Spinal cord (tissue), 9 donors: ENCODE measurements at regions not wholly inside any gene's neighbourhood (a gene's known extent, or its start where the extent isn't known, plus 50 kb on each side); places are given as distances from the start of the nearest gene placed in this dataset.

ENCODE experiments used
- DNase-seq, 6 donors: peaks; one replicate each; pipeline versions ENCODE4 v3.0.0 to v3.0.0-alpha.2; 2013 to 2015; ENCODE audit warnings: low spot score in 6 of 6, low read depth in 4 of 6
- H3K27ac ChIP-seq: one replicate; pipeline ENCODE4 v1.5.1; 2013; ENCODE audit warnings: low read depth, low read length, control low read depth
- H3K27me3 ChIP-seq: one replicate; pipeline ENCODE4 v1.6.1; 2013; ENCODE audit warnings: low read length; ENCODE audit not compliant: control insufficient read depth, insufficient read depth
- H3K36me3 ChIP-seq: one replicate; pipeline ENCODE4 v1.6.1; 2013; ENCODE audit warnings: low read length; ENCODE audit not compliant: control insufficient read depth, insufficient read depth
- H3K4me1 ChIP-seq: one replicate; pipeline ENCODE4 v1.6.1; 2013; ENCODE audit warnings: low read length; ENCODE audit not compliant: control insufficient read depth, insufficient read depth
- H3K4me3 ChIP-seq: one replicate; pipeline ENCODE4 v1.5.1; 2013; ENCODE audit warnings: low read depth, low read length, control low read depth
- H3K9me3 ChIP-seq: one replicate; pipeline ENCODE4 v1.6.1; 2013; ENCODE audit warnings: low read length; ENCODE audit not compliant: control insufficient read depth, insufficient read depth
- WGBS: methylation state at CpG from one replicate; pipeline ENCODE4 v1.1.5; 2013; ENCODE audit warnings: missing lambda C conversion rate; ENCODE audit not compliant: insufficient coverage; 5-methylcytosine and 5-hydroxymethylcytosine counted together
- donor health status: healthy.

GRCh38 chr2:2822143-2822542 is 491.1 kb upstream of the MYT1L start:
- Histone ChIP-seq H3K27me3 (no peaks in the 10 kb centered on the region), H3K36me3 (no peaks in the 10 kb centered on the region), H3K4me1 (peaks cover 12% of the 10 kb centered on the region), H3K4me3 (no peak overlapping the region), H3K9me3 (peaks cover 2% of the 10 kb centered on the region), H3K27ac (no peak overlapping the region)
- DNase-seq: no peak
- 89% methylated on average over 1 of the region's 1 CpG for WGBS

- DNase-seq: no peak
- Histone ChIP-seq H3K4me3 (no peak overlapping the region), H3K36me3 (no peaks in the 10 kb centered on the region), H3K27me3 (no peaks in the 10 kb centered on the region), H3K4me1 (no peaks in the 10 kb centered on the region), H3K27ac (no peak overlapping the region), H3K9me3 (peaks cover 3% of the 10 kb centered on the region)
- WGBS: 71% methylated on average over 2 of the region's 2 CpGs
Observed at GRCh38 chr2:2812648-2813047, 481.6 kb upstream of the MYT1L start.

GRCh38 chr2:2812117-2812516 is 481.0 kb upstream of the MYT1L start:
- no peak overlapping the region for H3K4me3 ChIP-seq
- DNase-seq: no peak
- no peaks in the 10 kb centered on the region for H3K4me1 ChIP-seq
- H3K27me3 ChIP-seq: no peaks in the 10 kb centered on the region
- no peaks in the 10 kb centered on the region for H3K36me3 ChIP-seq
- no peak overlapping the region for H3K27ac ChIP-seq
- H3K9me3 ChIP-seq: peaks cover 3% of the 10 kb centered on the region
- 100% methylated on average over 2 of the region's 3 CpGs for WGBS

- H3K36me3 ChIP-seq: no peaks in the 10 kb centered on the region
- H3K27ac ChIP-seq: no peak overlapping the region
- H3K4me1 ChIP-seq: no peaks in the 10 kb centered on the region
- H3K27me3 ChIP-seq: no peaks in the 10 kb centered on the region
- 56% methylated on average over 4 of the region's 6 CpGs for WGBS
- peaks cover 3% of the 10 kb centered on the region for H3K9me3 ChIP-seq
- DNase-seq: no peak
- no peak overlapping the region for H3K4me3 ChIP-seq
Observed at GRCh38 chr2:2810504-2810903, 479.4 kb upstream of the MYT1L start.

GRCh38 chr2:2809771-2810170 is 478.7 kb upstream of the MYT1L start:
- no peaks in the 10 kb centered on the region for H3K36me3 ChIP-seq
- no peaks in the 10 kb centered on the region for H3K4me1 ChIP-seq
- H3K27ac ChIP-seq: no peak overlapping the region
- no peak for DNase-seq
- no peaks in the 10 kb centered on the region for H3K27me3 ChIP-seq
- no peak overlapping the region for H3K4me3 ChIP-seq
- peaks cover 3% of the 10 kb centered on the region for H3K9me3 ChIP-seq
- 90% methylated on average over 6 of the region's 7 CpGs for WGBS

- Histone ChIP-seq H3K4me3 (no peak overlapping the region), H3K9me3 (no peaks in the 10 kb centered on the region), H3K27ac (no peak overlapping the region), H3K36me3 (no peaks in the 10 kb centered on the region), H3K27me3 (no peaks in the 10 kb centered on the region), H3K4me1 (no peaks in the 10 kb centered on the region)
- DNase-seq: no peak
- 74% methylated on average over 5 of the region's 7 CpGs for WGBS
Observed at GRCh38 chr2:2808551-2809058, 477.5 kb upstream of the MYT1L start.

- 91% methylated on average over 7 of the region's 7 CpGs for WGBS
Observed at GRCh38 chr2:2806711-2807110, 475.6 kb upstream of the MYT1L start.

GRCh38 chr2:2805263-2805662 is 474.2 kb upstream of the MYT1L start:
- Histone ChIP-seq H3K27me3 (no peaks in the 10 kb centered on the region), H3K9me3 (peaks cover 4% of the 10 kb centered on the region), H3K4me1 (no peaks in the 10 kb centered on the region), H3K36me3 (no peaks in the 10 kb centered on the region), H3K27ac (no peak overlapping the region), H3K4me3 (no peak overlapping the region)
- WGBS: 96% methylated on average over 5 of the region's 5 CpGs
- DNase-seq: no peak

More at GRCh38 chr2:2806711-2807110, 475.6 kb upstream of the MYT1L start:
- Histone ChIP-seq H3K4me3 (no peak overlapping the region), H3K36me3 (no peaks in the 10 kb centered on the region), H3K27ac (no peak overlapping the region), H3K27me3 (no peaks in the 10 kb centered on the region), H3K4me1 (no peaks in the 10 kb centered on the region), H3K9me3 (peaks cover 4% of the 10 kb centered on the region)
- no peak for DNase-seq

- H3K27ac ChIP-seq: no peak overlapping the region
- H3K9me3 ChIP-seq: peaks cover 4% of the 10 kb centered on the region
- no peak for DNase-seq
- H3K4me1 ChIP-seq: no peaks in the 10 kb centered on the region
- H3K4me3 ChIP-seq: no peak overlapping the region
- no peaks in the 10 kb centered on the region for H3K27me3 ChIP-seq
- WGBS: 97% methylated on average over 12 of the region's 15 CpGs
- H3K36me3 ChIP-seq: peaks cover 2% of the 10 kb centered on the region
Observed at GRCh38 chr2:2804528-2804927, 473.5 kb upstream of the MYT1L start.

- no CpG with 5 or more reads among the region's 3 CpGs for WGBS
- H3K27me3 ChIP-seq: no peaks in the 10 kb centered on the region
- H3K36me3 ChIP-seq: peaks cover 2% of the 10 kb centered on the region
- no peak overlapping the region for H3K4me3 ChIP-seq
- H3K27ac ChIP-seq: no peak overlapping the region
- H3K4me1 ChIP-seq: no peaks in the 10 kb centered on the region
- DNase-seq: no peak
- peaks cover 4% of the 10 kb centered on the region for H3K9me3 ChIP-seq
Observed at GRCh38 chr2:2801458-2801857, 470.4 kb upstream of the MYT1L start.
